Aorta (tissue), 5 donors: ENCODE measurements at regions not wholly inside any gene's neighbourhood (a gene's known extent, or its start where the extent isn't known, plus 50 kb on each side); places are given as distances from the start of the nearest gene placed in this dataset.

Experiments
- ATAC-seq: fragments of 200-7000 bp; cut with Tn5 transposase; one replicate; pipeline ENCODE4 v1.9.1; 2022; ENCODE audit warnings: moderate library complexity; ENCODE audit not compliant: low FRiP score
- DNase-seq, 2 donors: peaks; one replicate each; pipeline ENCODE4 v3.0.0-alpha.2; 2020
- H3K27ac ChIP-seq, 2 donors: one replicate each; pipeline ENCODE4 v1.5.1; 2013; ENCODE audit warnings: low read length in 2 of 2, mild to moderate bottlenecking in 2 of 2, moderate library complexity in 2 of 2, control low read depth in 1 of 2, inconsistent platforms in 1 of 2, low read depth in 1 of 2
- H3K27me3 ChIP-seq, 2 donors: one replicate each; pipeline ENCODE4 v1.6.1; 2013; ENCODE audit warnings: control low read depth in 1 of 2, low read length in 1 of 2, mild to moderate bottlenecking in 1 of 2, moderate library complexity in 1 of 2; ENCODE audit not compliant: insufficient read depth in 2 of 2, control insufficient read depth in 1 of 2
- H3K36me3 ChIP-seq, 2 donors: one replicate each; pipeline ENCODE4 v1.6.1; 2013; ENCODE audit warnings: control low read depth in 1 of 2, low read length in 1 of 2, mild to moderate bottlenecking in 1 of 2; ENCODE audit not compliant: insufficient read depth in 2 of 2, control insufficient read depth in 1 of 2
- H3K4me1 ChIP-seq, 2 donors: one replicate each; pipeline ENCODE4 v1.6.1; 2013; ENCODE audit warnings: low read length in 2 of 2, control low read depth in 1 of 2, mild to moderate bottlenecking in 1 of 2, moderate library complexity in 1 of 2; ENCODE audit not compliant: insufficient read depth in 2 of 2, control insufficient read depth in 1 of 2
- H3K4me3 ChIP-seq, 2 donors: one replicate each; pipeline ENCODE4 v1.5.1; 2013; ENCODE audit warnings: low read length in 2 of 2, control low read depth in 1 of 2, mild to moderate bottlenecking in 1 of 2
- H3K9me3 ChIP-seq: one replicate; pipeline ENCODE4 v1.6.1; 2013; ENCODE audit warnings: mild to moderate bottlenecking, low read length; ENCODE audit not compliant: control insufficient read depth
- WGBS, 2 donors: extraction: QIAGEN DNeasy Blood & Tissue Kit; methylation state at CpG; one replicate each; pipeline ENCODE4 v1.1.7; 2013; 5-methylcytosine and 5-hydroxymethylcytosine counted together
- intact Hi-C, 2 donors: fragments of 100-400 bp; cut with DNase I; formaldehyde crosslinking; loops; one replicate each; pipeline versions ENCODE4 v1.14.2 to v1.15.0; 2022
- donor health status: healthy with polysubstance abuse.
- donor health status: Bipolar disorder and iron deficiency.
- donor health status: DM: no; HTN: no; CAD: no.
- donor health status: DM: no; HTN: no; CAD: no.
- donor health status: DM: yes; HTN: yes; CAD: no.

DNA sequence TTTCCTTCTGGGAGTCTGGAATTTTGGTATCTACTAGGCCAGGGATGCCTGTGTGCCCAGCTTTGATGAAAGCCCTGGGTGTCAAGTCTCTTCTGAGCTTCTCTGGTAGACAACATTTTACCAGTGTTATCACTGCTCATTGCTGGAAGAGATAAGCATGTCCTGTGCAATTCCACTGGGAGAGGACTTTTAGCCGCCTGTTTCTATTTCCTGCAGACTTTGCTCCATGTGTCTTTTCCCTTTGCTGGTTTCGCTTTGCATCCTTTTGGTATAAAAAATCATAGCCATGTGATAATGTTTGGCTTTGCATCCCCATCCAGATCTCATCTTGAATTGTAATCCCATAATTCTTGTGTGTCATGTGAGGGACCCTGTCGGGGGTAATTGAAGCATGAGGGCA lies 163.2 kb downstream of the SLC28A3 start:
- no peak for ATAC-seq
- intact Hi-C loops: loop anchor here in 1 of 2 donors (10.0 kb wide), 1 partner anchor 243 kb away; no protein-coding TSS in a partner anchor
- H3K4me1 ChIP-seq: no peaks in the 10 kb centered on the region
- H3K27me3 ChIP-seq: no peaks in the 10 kb centered on the region
- no peak overlapping the region for H3K27ac ChIP-seq
- WGBS, 2 donors: 90 to 91% methylated on average over 3 of the region's 3 CpGs
- no peaks in the 10 kb centered on the region for H3K36me3 ChIP-seq
- no peaks in the 10 kb centered on the region for H3K9me3 ChIP-seq
- no peak for DNase-seq
- no peak overlapping the region for H3K4me3 ChIP-seq

DNA sequence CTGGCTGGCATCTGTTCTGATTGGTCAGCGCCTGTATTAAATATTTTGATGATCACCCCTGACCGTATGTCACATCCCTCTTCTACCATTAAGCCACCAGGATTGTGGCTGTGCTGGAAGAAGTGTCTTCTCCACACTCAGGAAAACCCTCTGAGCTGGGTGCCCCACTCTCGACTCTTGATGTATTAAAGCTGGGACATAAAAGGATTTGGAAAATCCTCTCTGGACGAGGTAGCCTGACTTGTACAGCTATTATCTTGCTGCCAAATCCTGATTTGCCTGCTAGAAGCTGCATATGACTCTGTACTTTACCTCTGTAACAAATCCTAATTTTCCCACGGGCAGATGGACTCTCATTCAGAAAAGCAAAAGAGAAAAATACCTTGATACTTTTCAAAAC lies 161.0 kb downstream of the SLC28A3 start:
- ATAC-seq: no peak
- 84 to 85% methylated on average over 5 of the region's 5 CpGs for WGBS, 2 donors
- DNase-seq: no peak
- Histone ChIP-seq H3K4me3 (no peak overlapping the region), H3K9me3 (no peaks in the 10 kb centered on the region), H3K27ac (no peak overlapping the region), H3K4me1 (no peaks in the 10 kb centered on the region), H3K27me3 (no peaks in the 10 kb centered on the region), H3K36me3 (no peaks in the 10 kb centered on the region)
- intact Hi-C loops: loop anchor here in 1 of 2 donors (10.0 kb wide), 1 partner anchor 245 kb away; no protein-coding TSS in a partner anchor

DNA sequence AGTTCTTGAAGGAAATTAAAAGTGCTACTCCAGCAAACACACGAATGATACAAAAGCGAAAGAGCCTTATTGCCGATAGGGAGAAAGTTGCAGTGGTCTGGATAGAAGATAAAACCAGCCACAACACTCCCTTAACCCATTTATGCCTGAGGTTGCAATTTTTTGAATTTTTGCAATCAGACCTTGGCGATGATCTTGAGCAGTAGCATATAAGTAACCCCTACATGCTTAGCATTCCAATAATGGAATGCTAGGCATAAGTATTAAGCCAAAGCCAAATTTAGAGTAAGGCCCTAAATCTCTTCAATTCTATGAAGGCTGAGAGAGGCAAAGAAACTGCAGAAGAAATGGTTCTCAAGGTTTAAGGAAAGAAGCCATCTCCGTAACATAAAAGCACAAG lies 153.5 kb downstream of the SLC28A3 start:
- H3K4me3 ChIP-seq: no peak overlapping the region
- no peaks in the 10 kb centered on the region for H3K4me1 ChIP-seq
- ATAC-seq: no peak

DNA sequence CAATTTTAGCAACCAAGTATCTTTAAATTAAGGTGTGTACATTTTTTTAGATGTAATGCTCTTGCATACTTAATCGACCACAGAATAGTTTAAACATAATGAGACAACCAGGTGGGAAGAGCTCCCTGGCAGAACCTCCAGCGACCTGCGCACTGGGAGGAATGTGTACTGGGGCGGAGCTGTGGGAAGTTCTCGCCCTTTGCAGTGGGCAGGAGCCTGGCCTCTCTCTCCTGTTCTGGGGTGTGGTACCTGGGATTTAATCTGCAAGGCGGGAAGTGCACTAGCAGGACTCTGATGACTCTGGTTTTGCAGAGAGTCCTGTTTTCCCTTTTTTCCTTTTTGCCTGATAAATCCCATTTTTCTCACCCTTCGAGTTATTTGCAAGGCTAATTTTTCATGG lies 150.7 kb downstream of the SLC28A3 start:
- H3K36me3 ChIP-seq: no peaks in the 10 kb centered on the region

More for the DNA sequence above, 153.5 kb downstream of the SLC28A3 start:
- DNase-seq: no peak
- Histone ChIP-seq H3K9me3 (no peaks in the 10 kb centered on the region), H3K27ac (no peak overlapping the region), H3K27me3 (no peaks in the 10 kb centered on the region), H3K36me3 (no peaks in the 10 kb centered on the region)
- intact Hi-C loops: no loop called here
- WGBS, 2 donors: 62 to 70% methylated on average over 5 of the region's 5 CpGs

DNA sequence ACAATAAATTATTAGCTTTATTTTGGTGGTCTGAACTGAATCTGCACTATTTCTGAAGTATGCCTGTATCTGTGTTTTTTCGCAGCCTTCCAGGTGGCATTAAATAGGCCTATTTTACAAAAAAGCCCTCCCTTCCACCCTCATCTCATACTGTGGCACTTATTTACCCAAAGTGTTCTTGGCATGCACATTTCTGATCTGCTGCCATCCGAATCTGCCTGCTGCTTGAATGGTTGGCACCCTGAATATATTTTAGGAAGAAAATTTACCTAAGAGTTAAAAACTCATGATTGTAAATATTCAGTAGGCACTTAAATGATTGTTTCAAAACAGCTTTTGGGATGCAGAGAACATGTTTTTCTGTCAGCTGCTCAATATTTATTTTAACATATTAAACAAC lies 150.1 kb downstream of the SLC28A3 start:
- H3K27ac ChIP-seq: no peak overlapping the region
- H3K4me1 ChIP-seq: no peaks in the 10 kb centered on the region
- no peak for ATAC-seq
- DNase-seq: no peak
- no peaks in the 10 kb centered on the region for H3K9me3 ChIP-seq
- WGBS, 2 donors: 48 to 50% methylated on average over 2 of the region's 2 CpGs
- H3K27me3 ChIP-seq: no peaks in the 10 kb centered on the region
- intact Hi-C loops: no loop called here
- H3K4me3 ChIP-seq: no peak overlapping the region
- H3K36me3 ChIP-seq: no peaks in the 10 kb centered on the region

More for the DNA sequence above, 150.7 kb downstream of the SLC28A3 start:
- intact Hi-C loops: no loop called here
- no peaks in the 10 kb centered on the region for H3K9me3 ChIP-seq
- 77 to 85% methylated on average over 7 of the region's 7 CpGs for WGBS, 2 donors
- no peak for ATAC-seq
- DNase-seq: no peak
- H3K4me3 ChIP-seq: no peak overlapping the region
- no peak overlapping the region for H3K27ac ChIP-seq
- no peaks in the 10 kb centered on the region for H3K27me3 ChIP-seq
- H3K4me1 ChIP-seq: no peaks in the 10 kb centered on the region

DNA sequence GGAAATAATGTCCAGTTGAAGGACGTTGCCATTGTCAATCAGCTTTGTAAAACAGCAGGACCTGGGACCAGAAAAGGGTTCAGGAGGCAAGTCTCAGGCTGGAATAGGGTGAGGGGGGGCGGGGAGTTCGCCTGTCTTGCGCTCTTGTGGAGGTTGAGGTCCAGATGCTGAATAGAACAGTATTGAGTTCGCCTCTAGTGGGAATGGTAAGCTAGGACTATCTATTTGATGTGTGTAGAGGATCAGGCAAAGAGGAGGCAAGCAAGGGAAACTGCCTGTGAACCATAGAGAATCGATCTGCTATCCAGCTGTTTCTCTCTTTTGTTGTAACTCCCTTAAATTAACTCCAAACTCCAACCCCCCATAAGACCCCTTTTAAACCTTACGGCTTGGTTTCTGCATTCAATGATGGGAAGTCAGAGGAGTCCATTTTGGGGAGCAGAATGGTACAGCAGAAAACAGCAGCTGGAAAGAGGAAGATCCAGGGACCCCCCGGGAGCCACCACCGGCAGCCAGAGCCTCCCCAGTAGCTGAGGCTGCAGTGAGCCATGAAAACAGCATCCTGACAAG lies 133.7 kb downstream of the SLC28A3 start:
- no peak overlapping the region for H3K4me3 ChIP-seq
- no peak for ATAC-seq
- H3K4me1 ChIP-seq: no peaks in the 10 kb centered on the region
- WGBS, 2 donors: 62 to 66% methylated on average over 9 of the region's 9 CpGs
- H3K27me3 ChIP-seq: no peaks in the 10 kb centered on the region
- no peak for DNase-seq
- no peaks in the 10 kb centered on the region for H3K9me3 ChIP-seq
- intact Hi-C loops: no loop called here
- no peak overlapping the region for H3K27ac ChIP-seq
- H3K36me3 ChIP-seq: no peaks in the 10 kb centered on the region

DNA sequence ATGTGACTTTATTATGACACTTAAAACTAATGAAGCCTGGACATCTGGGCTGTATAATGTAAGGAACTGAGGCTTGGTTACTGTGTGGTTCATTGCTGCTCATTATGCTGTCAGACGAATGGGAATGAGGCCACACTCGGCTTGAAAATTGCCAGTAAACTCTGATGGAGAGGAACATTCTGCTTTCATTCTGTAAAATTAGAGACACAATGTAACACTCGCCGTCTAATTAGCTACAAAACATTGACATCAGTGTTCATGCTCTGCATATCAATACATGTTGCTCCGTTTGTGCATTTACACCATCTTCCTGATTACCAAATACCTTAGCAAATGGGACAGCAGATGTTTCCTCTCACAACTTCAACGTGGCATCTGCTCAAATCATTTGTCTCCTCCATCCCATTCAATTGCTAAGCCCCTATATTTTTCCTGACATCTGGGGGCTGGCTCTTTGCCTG lies 133.0 kb downstream of the SLC28A3 start:
- intact Hi-C loops: no loop called here
- no peak for DNase-seq
- H3K36me3 ChIP-seq: no peaks in the 10 kb centered on the region
- H3K4me1 ChIP-seq: no peaks in the 10 kb centered on the region
- no peaks in the 10 kb centered on the region for H3K27me3 ChIP-seq
- no peak overlapping the region for H3K4me3 ChIP-seq
- H3K9me3 ChIP-seq: no peaks in the 10 kb centered on the region
- 54% methylated on average over 6 of the region's 6 CpGs for WGBS, 2 donors
- no peak overlapping the region for H3K27ac ChIP-seq
- no peak for ATAC-seq

DNA sequence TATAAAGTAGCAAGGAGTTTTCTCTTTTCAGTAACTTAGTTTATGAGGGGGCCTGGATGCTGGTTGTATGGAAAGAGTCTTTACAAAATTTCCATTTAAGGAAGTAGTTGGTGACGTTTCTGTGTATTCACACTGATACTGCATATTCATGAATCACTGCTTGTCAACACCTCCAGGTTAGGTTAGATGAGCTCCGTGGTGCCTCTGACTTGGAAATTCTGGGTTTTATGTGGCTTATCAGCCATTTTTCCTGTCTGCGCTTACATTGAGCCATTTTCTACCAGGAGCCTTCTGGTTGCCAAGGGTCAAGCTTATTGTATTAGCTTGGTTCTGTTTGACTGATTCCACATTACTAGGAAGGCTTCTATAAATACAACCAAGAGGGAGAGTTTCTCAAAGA lies 128.3 kb downstream of the SLC28A3 start:
- ATAC-seq: no peak
- Histone ChIP-seq H3K4me1 (no peaks in the 10 kb centered on the region), H3K9me3 (peaks cover 2% of the 10 kb centered on the region), H3K27ac (no peak overlapping the region), H3K4me3 (no peak overlapping the region), H3K36me3 (no peaks in the 10 kb centered on the region), H3K27me3 (no peaks in the 10 kb centered on the region)
- intact Hi-C loops: no loop called here
- DNase-seq: no peak
- WGBS, 2 donors: 40 to 45% methylated on average over 3 of the region's 3 CpGs

DNA sequence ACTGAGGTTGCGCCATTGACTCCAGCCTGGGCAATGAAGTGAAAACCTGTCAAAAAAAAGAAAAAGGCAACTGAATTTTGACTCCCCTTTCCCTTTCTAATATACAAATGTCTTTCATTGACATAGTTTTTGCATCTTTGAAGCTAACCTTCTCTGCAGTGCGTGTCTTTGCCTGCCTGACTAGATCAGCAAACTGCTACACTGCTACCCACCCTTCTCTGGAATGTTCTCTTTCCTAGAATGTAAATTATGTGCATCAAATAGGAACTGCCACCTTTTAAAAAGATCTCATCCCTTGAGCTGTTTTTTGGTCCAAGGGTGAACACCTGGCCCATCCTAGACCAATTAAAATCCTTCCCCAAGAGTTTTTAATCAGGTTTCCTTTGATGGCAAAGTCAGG lies 127.6 kb downstream of the SLC28A3 start:
- no peak for ATAC-seq
- WGBS, 2 donors: 93 to 99% methylated on average over 2 of the region's 2 CpGs
- no peak overlapping the region for H3K27ac ChIP-seq
- no peaks in the 10 kb centered on the region for H3K4me1 ChIP-seq
- H3K36me3 ChIP-seq: no peaks in the 10 kb centered on the region
- intact Hi-C loops: no loop called here
- no peaks in the 10 kb centered on the region for H3K27me3 ChIP-seq
- H3K9me3 ChIP-seq: peaks cover 2% of the 10 kb centered on the region
- no peak for DNase-seq
- no peak overlapping the region for H3K4me3 ChIP-seq
